GM21423 (cell line): ENCODE measurements at regions not wholly inside any gene's neighbourhood (a gene's known extent, or its start where the extent isn't known, plus 50 kb on each side); places are given as distances from the start of the nearest gene placed in this dataset.
A peak's percentile ranks its signal among the peaks of the same experiment; 100 is the strongest.

Source experiments
- ATAC-seq: cut with Tn5 transposase; IDR thresholded peaks from one replicate; pipeline ENCODE4 v1.9.1; 2021; ENCODE audit warnings: mild to moderate bottlenecking, moderate library complexity; ENCODE audit not compliant: unreplicated experiment

DNA sequence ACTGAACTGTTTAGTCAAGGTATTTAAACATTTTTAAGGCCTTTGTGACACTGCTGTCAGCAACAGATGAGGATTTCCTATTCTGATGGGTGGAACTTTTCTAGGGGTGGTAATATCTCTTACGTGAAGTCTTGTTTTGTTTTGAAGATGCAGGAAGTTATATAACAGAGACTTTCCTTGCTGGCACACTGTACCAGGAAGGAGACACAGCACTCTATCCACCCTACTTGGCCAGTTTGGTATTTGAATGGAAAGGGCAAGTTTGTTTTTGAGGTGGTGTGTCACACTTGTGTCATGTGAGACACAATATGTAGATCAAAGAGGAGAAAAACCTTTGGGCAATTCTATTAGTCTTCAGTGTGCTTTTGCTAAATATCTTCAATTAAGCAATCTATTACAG, 51.6 kb upstream of the SRP54 start:
- peak; percentile 29 for ATAC-seq

DNA sequence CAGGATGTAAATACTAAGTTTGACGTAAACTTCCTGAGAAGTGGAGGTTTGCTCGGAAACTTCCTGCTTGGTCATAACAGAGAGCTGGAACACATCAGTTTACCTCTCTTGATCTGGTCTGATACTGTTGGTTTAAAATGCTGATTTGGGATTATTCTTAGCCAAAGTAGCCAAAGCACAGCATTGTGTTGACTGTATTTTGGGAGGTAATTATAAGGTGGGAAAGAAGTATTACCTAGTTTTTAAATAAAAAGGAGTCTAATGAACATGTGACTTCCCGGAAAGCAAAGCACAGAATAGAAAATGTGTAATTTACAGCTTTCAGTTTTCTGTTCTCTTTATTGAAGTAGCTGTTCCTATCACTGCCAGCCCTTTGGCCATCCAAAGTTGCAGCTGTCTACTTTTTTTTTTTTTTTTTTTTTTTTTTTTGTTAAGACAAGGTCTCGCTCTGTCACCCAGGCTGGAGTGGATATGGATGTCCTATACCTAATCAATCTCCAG, 52.2 kb upstream of the SRP54 start:
- peak; percentile 69 for ATAC-seq

DNA sequence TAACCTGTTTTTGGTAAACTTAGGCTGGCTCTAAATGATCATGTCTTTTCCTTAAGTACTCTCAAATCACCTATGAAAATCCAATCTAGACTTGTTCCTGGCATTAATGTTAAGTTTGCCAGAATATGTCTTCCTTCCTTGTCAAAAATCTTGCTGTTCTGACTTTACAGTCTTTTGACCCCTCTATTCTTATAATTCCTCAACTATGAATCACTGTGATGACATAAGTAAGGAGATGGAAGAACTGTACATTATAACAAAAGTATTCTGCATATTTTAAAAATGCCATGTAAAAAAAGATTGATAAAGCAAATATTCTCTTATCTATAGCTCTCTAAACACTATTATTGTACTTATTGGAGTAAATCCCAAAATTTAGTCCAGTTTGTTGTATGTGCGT, 51.4 kb upstream of the BAZ1A start:
- no peak for ATAC-seq
